Peyer's patch (tissue), 4 donors: ENCODE measurements at regions not wholly inside any gene's neighbourhood (a gene's known extent, or its start where the extent isn't known, plus 50 kb on each side); places are given as distances from the start of the nearest gene placed in this dataset.
A peak's percentile ranks its signal among the peaks of the same experiment; 100 is the strongest.

ENCODE experiments used
- DNase-seq, 3 donors: peaks; one replicate each; pipeline ENCODE4 v3.0.0-alpha.2; 2017 to 2019
- H3K27ac ChIP-seq, 4 donors: fragments of 200-600 bp; sonication (generic); one replicate each; pipeline ENCODE4 v1.5.1; 2016 to 2019
- H3K27me3 ChIP-seq, 2 donors: fragments of 200-600 bp; sonication (generic); one replicate each; pipeline ENCODE4 v1.5.1; 2019
- H3K36me3 ChIP-seq, 3 donors: fragments of 200-600 bp; sonication (generic); one replicate each; pipeline ENCODE4 v1.5.1; 2016 to 2019
- H3K4me1 ChIP-seq, 4 donors: fragments of 200-600 bp; sonication (generic); one replicate each; pipeline ENCODE4 v1.5.1; 2016 to 2019
- H3K4me3 ChIP-seq, 4 donors: fragments of 200-600 bp; sonication (generic); 1 replicate in 3 of 4; 2 replicates in 1 of 4; pipeline ENCODE4 v1.5.1; 2016 to 2019; ENCODE audit warnings: mild to moderate bottlenecking in 1 of 4
- H3K9me3 ChIP-seq, 4 donors: fragments of 200-600 bp; sonication (generic); one replicate each; pipeline ENCODE4 v1.5.1; 2016 to 2019; ENCODE audit warnings: mild to moderate bottlenecking in 1 of 4
- POLR2A ChIP-seq, 2 donors: fragments of 450-650 bp; IDR thresholded peaks; one replicate each; pipeline ENCODE4 v1.5.1; 2017; ENCODE audit warnings: antibody characterized with exemption in 2 of 2, mild to moderate bottlenecking in 2 of 2, moderate library complexity in 2 of 2
- TF ChIP-seq, protein P1 (sequence below), 6 experiments: fragments of 450-650 bp in 4 of 6; fragments of 200-600 bp in 2 of 6; sonication (generic) in 1 of 6; IDR thresholded peaks; one replicate each; pipeline ENCODE4 v1.5.1; 2017 to 2019; ENCODE audit warnings: antibody characterized with exemption in 6 of 6, mild to moderate bottlenecking in 3 of 6, moderate library complexity in 1 of 6

DNA sequence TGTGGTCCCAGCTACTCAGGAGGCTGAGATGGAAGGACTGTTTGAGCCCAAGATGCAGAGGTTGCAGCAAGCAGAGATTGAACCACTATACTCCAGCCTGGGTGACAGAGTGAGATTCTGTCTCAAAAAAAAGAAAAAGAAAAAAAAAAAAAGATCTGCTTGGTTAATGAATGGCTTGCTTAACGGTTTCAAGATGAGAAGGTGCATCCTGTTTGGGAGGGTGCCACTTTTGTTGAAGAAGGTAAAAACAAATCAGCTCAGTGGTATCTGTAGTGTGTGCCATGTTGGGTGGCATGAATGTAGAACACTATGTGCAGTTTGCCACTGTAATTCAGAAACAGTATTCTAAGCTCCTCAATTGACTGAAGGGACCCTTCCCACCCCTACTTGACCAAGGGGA, 94.9 kb upstream of the ETV3 start:
- Histone ChIP-seq H3K4me1 (peaks cover 0 to 6% (median 0%) of the 10 kb centered on the region in 4 donors), H3K9me3 (no peaks in the 10 kb centered on the region), H3K36me3 (no peaks in the 10 kb centered on the region), H3K4me3 (no peak overlapping the region), H3K27me3 (no peaks in the 10 kb centered on the region), H3K27ac (no peak overlapping the region)
- DNase-seq, result no peak
- no peak for TF ChIP-seq POLR2A (IDR thresholded peaks at IDR 0.05)
- TF ChIP-seq, protein P1, sequence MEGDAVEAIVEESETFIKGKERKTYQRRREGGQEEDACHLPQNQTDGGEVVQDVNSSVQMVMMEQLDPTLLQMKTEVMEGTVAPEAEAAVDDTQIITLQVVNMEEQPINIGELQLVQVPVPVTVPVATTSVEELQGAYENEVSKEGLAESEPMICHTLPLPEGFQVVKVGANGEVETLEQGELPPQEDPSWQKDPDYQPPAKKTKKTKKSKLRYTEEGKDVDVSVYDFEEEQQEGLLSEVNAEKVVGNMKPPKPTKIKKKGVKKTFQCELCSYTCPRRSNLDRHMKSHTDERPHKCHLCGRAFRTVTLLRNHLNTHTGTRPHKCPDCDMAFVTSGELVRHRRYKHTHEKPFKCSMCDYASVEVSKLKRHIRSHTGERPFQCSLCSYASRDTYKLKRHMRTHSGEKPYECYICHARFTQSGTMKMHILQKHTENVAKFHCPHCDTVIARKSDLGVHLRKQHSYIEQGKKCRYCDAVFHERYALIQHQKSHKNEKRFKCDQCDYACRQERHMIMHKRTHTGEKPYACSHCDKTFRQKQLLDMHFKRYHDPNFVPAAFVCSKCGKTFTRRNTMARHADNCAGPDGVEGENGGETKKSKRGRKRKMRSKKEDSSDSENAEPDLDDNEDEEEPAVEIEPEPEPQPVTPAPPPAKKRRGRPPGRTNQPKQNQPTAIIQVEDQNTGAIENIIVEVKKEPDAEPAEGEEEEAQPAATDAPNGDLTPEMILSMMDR (IDR thresholded peaks at IDR 0.05), result no peak

- H3K27me3 ChIP-seq, result no peaks in the 10 kb centered on the region
- peak overlapping the region in 2 of 4 donors; percentile 10 to 25 for H3K27ac ChIP-seq
- no peak for DNase-seq
- H3K36me3 ChIP-seq, result no peaks in the 10 kb centered on the region
- H3K9me3 ChIP-seq, result no peaks in the 10 kb centered on the region
- H3K4me3 ChIP-seq, result no peak overlapping the region
- no peak for TF ChIP-seq POLR2A (IDR thresholded peaks at IDR 0.05)
- TF ChIP-seq, protein P1 (IDR thresholded peaks at IDR 0.05), result no peak
- peaks cover 0 to 5% (median 0%) of the 10 kb centered on the region in 4 donors for H3K4me1 ChIP-seq
These were observed 93.8 kb upstream of the ETV3 start for GRCh38 chr1:157231846-157232525.

DNA sequence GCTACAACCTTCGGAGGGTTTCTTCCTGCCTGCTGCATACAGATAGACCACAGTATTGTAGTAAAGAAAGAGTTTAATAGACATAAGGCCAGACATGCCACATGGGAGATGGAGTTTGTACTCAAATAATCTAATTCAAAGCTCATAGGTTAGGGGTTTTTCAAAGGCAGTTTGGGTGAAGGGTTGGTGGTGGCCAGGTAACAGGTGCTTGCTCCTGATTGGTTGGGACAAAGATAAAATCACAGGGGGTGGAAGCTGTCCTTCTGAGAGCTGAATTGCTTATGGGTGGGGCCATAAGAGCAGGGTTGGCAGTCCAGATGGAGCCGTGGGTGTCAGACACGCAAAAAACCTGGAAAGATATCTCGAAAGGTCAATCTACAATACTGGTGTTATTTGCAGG, 92.3 kb upstream of the ETV3 start:
- H3K36me3 ChIP-seq, result no peaks in the 10 kb centered on the region

DNA sequence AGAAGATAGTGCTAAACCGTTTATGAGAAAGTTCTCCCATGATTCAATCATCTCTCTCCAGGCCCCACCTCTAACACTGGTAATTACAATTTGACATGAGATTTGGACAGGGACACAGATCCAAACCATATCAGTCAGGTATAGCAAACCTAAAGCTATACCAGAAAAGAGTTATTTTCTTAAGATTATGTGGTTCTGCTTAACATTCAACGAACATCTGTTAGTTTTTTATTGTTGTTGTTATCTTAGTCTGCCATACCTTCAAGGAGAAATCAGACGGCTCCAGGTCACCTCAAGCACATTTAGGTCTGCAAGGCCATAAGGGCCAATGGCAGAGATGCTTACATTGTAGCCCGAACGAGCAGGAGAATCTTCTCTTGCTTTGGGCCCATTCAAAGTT, 89.5 kb upstream of the ETV3 start:
- H3K36me3 ChIP-seq, result no peaks in the 10 kb centered on the region
- H3K27me3 ChIP-seq, result no peaks in the 10 kb centered on the region
- TF ChIP-seq POLR2A (IDR thresholded peaks at IDR 0.05), result no peak
- TF ChIP-seq, protein P1 (IDR thresholded peaks at IDR 0.05), result no peak
- H3K27ac ChIP-seq, result no peak overlapping the region
- DNase-seq, result no peak
- no peaks in the 10 kb centered on the region for H3K9me3 ChIP-seq
- no peak overlapping the region for H3K4me3 ChIP-seq
- peaks cover 0 to under 1% (median 0%) of the 10 kb centered on the region in 4 donors for H3K4me1 ChIP-seq

More for the DNA sequence above, 92.3 kb upstream of the ETV3 start:
- H3K27me3 ChIP-seq, result no peaks in the 10 kb centered on the region
- no peak overlapping the region for H3K4me3 ChIP-seq
- H3K4me1 ChIP-seq, result peaks cover 0 to 5% (median 0%) of the 10 kb centered on the region in 4 donors
- DNase-seq, result no peak
- no peak for TF ChIP-seq POLR2A (IDR thresholded peaks at IDR 0.05)
- TF ChIP-seq, protein P1 (IDR thresholded peaks at IDR 0.05), result no peak
- no peak overlapping the region for H3K27ac ChIP-seq
- no peaks in the 10 kb centered on the region for H3K9me3 ChIP-seq

DNA sequence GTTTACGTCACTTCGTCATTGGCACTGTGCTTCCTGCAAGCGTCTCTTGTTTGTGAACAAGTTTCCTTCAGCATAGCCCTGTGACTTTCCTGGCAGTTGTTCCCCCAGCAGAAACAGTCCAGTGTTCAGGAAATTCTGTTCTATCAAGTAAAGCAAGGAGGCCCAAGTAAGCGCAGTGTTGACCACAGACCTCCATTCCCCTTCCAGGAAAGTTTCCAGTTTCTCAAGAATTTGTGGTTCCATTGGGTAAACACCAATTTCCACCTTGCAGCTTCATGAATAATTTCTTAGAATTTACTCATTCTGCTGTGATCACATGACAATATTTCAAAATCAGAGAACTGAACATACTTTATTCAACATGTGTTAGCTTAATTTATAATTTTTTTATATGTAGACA, 88.5 kb upstream of the ETV3 start:
- Histone ChIP-seq H3K36me3 (no peaks in the 10 kb centered on the region), H3K4me1 (no peaks in the 10 kb centered on the region), H3K9me3 (no peaks in the 10 kb centered on the region), H3K27me3 (no peaks in the 10 kb centered on the region), H3K27ac (no peak overlapping the region), H3K4me3 (no peak overlapping the region)
- DNase-seq, result no peak
- TF ChIP-seq, protein P1 (IDR thresholded peaks at IDR 0.05), result no peak
- TF ChIP-seq POLR2A (IDR thresholded peaks at IDR 0.05), result no peak
